Activated CD4-positive, alpha-beta T cell treated with anti-CD3 and anti-CD28 coated beads, Interleukin-2, amount 50 U/mL, for 4 hours (primary cell): ENCODE measurements at regions not wholly inside any gene's neighbourhood (a gene's known extent, or its start where the extent isn't known, plus 50 kb on each side); places are given as distances from the start of the nearest gene placed in this dataset.

ENCODE experiments used
- DNase-seq, 2 experiments: peaks; one replicate each; pipeline ENCODE4 v3.0.0-alpha.2; 2020

DNA sequence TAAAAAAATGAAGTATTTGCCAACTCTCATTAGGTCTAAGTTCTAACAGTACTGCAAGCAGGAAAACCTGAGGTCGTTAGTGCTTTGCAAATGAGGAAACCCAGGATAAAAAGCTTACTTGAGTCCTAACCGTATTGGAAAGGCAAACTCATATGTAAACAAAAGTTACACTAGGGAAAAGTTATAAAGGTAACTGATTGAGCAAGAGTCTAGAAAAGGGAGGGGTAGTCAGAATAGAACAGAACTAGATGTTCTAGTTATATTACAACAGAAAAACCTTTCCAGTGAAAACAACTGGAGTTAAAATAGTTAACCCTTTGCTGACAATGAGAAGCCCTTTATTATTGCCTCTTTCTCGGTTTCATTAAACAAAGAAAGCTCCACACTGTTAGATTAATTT lies 66.4 kb upstream of the MAOA start:
- DNase-seq, result no peak

DNA sequence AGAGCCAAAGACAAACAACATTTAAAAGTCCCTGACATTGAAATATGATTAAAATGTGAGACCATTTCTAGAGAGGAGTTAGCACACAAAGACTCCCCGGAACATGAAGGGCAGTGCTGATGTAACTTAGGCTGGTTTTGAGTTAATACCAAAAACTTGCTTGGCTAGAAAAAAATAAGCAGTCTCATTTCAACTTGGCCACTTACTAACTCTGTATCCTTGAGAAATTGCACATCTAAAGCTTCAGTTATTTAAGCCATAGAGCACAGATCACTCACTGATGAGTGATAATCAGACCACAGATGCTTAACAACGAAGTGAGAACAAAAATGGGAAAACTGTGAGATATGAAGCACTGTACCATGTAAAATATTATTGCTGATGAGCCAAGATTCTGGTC lies 65.9 kb upstream of the MAOA start:
- DNase-seq, result no peak

DNA sequence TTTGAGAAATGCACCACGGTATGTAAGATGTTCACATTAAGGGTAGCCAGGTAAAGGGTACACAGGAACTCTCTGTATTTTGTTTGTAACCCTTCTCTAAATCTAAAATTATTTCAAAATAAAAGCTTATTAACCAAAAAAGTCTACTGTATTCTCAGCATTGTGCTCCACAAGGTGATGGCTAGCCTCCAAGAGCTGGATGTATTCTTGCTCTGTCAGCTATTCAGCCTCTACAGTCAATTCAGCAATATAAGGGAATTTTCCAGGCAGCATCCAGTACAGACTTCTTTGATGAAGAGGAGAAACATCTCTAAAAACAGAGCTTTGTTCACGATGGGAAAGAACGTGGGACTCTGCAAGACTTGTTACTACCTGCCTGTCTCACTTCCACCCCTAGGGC lies 63.5 kb upstream of the MAOA start:
- DNase-seq, result no peak

DNA sequence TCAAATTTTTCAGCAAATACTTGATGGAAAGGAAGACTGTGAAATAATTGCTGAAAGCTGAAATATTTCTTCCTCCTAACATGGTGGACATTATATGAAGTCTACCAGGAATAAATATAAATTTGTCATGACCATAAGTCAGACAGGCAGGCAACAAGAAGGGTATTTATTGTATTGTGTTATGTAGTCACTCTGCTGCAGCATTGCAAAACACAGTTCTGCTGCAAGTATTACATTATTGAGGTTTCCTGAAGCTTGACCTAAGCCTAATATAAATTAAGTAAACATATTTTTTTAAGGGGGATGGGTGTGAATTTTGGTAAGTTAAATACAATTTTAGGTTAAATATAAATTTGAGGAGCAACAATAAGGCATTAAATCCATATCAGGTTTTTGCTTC lies 60.2 kb upstream of the MAOA start:
- no peak for DNase-seq

DNA sequence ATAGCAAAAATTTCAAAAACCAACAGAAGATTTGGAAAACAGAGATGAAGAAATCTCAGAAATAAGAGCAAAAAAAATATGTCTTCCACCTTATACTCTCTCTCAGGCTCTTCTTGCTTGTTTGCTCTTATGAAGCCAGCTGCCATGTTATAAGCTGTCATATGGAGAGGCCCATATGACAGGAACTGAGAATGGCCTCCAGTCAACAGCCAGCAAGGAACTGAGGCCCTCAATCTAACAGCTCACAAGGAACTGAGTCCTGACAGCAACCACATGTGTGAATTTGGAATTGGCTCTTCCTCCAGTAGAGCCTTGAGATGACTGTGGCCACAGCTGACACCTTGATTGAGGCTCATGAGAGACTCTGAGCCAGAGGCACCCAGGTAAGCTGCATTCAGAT lies 51.3 kb upstream of the MAOA start:
- DNase-seq, result no peak

DNA sequence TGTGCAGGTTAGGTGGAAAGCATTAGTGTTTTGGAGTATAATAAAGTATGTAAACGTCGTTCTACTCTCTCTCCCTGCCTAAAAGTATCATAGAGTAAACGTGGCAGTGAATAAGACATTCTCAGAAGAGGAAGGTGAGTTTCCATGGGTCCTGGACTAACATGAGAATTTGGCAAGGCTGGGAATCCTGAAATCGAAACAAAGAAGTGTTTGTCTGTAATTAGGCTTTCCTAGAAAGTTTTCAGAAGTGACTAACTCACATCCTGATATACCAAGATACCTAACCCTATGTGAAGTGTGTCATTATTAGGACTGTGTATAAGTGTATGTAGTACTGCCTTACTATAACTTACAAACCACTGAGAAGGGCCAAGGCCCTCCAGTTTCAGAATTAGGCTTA lies 50.7 kb upstream of the MAOA start:
- DNase-seq, result no peak
